Inferior parietal cortex (tissue), 1 donor: ENCODE measurements at regions not wholly inside any gene's neighbourhood (a gene's known extent, or its start where the extent isn't known, plus 50 kb on each side); places are given as distances from the start of the nearest gene placed in this dataset.
"Not testable (repeated sequence)": the region's sequence is repeated elsewhere in the genome, so short reads cannot be mapped to it uniquely, and the experiment has no call there.

Source experiments
- DNase-seq: peaks from one replicate; pipeline ENCODE4 v3.0.0-alpha.2; 2016; ENCODE audit errors: extremely low spot score

GRCh38 chr7:131076032-131076431 lies 251.6 kb upstream of the MKLN1 start:
- no peak for DNase-seq

GRCh38 chr7:131076711-131077181 lies 250.9 kb upstream of the MKLN1 start:
- DNase-seq = no peak

- no peak for DNase-seq
Observed at GRCh38 chr7:131077735-131078134, 249.9 kb upstream of the MKLN1 start.

GRCh38 chr7:131080754-131081153 lies 246.9 kb upstream of the MKLN1 start:
- no peak for DNase-seq

- no peak for DNase-seq
Observed at GRCh38 chr7:131081308-131081707, 246.4 kb upstream of the MKLN1 start.

- no peak for DNase-seq
Observed at GRCh38 chr7:131083781-131084180, 243.9 kb upstream of the MKLN1 start.

GRCh38 chr7:131084336-131084735 lies 243.3 kb upstream of the MKLN1 start:
- DNase-seq = not testable (repeated sequence)

- no peak for DNase-seq
Observed at GRCh38 chr7:131087756-131088658, 239.7 kb upstream of the MKLN1 start.

GRCh38 chr7:131090188-131090587 lies 237.5 kb upstream of the MKLN1 start:
- DNase-seq = no peak

GRCh38 chr7:131090886-131091692 lies 236.6 kb upstream of the MKLN1 start:
- DNase-seq = no peak

- no peak for DNase-seq
Observed at GRCh38 chr7:131094685-131095084, 233.0 kb upstream of the MKLN1 start.

GRCh38 chr7:131095346-131095745 lies 232.3 kb upstream of the MKLN1 start:
- DNase-seq = no peak

GRCh38 chr7:131096267-131096927 lies 231.3 kb upstream of the MKLN1 start:
- DNase-seq = no peak

GRCh38 chr7:131097662-131098376 lies 229.9 kb upstream of the MKLN1 start:
- DNase-seq = no peak

- DNase-seq = no peak
Observed at GRCh38 chr7:131098527-131098926, 229.1 kb upstream of the MKLN1 start.

GRCh38 chr7:131100357-131101054 lies 227.2 kb upstream of the MKLN1 start:
- no peak for DNase-seq

GRCh38 chr7:131103997-131104396 lies 223.7 kb upstream of the MKLN1 start:
- DNase-seq = no peak

GRCh38 chr7:131104596-131105293 lies 222.9 kb upstream of the MKLN1 start:
- no peak for DNase-seq

- no peak for DNase-seq
Observed at GRCh38 chr7:131105294-131105798, 222.3 kb upstream of the MKLN1 start.
